Prostate gland (tissue), 2 donors: ENCODE measurements at regions not wholly inside any gene's neighbourhood (a gene's known extent, or its start where the extent isn't known, plus 50 kb on each side); places are given as distances from the start of the nearest gene placed in this dataset.

Source experiments
- POLR2A ChIP-seq: fragments of 450-650 bp; IDR thresholded peaks from one replicate; pipeline ENCODE4 v1.6.1; 2016; ENCODE audit warnings: antibody characterized with exemption, mild to moderate bottlenecking
- TF ChIP-seq, protein P1 (sequence below), 4 experiments: fragments of 200-600 bp in 2 of 4; fragments of 450-650 bp in 2 of 4; sonication (generic) in 2 of 4; IDR thresholded peaks; 1 replicate in 3 of 4; 2 replicates in 1 of 4; pipeline ENCODE4 v1.5.1; 2016 to 2019; ENCODE audit warnings: antibody characterized with exemption in 4 of 4, mild to moderate bottlenecking in 2 of 4, moderate library complexity in 2 of 4

GRCh38 chr16:9251026-9251425 lies 159.6 kb downstream of the HAPSTR1 start:
- TF ChIP-seq, protein P1, sequence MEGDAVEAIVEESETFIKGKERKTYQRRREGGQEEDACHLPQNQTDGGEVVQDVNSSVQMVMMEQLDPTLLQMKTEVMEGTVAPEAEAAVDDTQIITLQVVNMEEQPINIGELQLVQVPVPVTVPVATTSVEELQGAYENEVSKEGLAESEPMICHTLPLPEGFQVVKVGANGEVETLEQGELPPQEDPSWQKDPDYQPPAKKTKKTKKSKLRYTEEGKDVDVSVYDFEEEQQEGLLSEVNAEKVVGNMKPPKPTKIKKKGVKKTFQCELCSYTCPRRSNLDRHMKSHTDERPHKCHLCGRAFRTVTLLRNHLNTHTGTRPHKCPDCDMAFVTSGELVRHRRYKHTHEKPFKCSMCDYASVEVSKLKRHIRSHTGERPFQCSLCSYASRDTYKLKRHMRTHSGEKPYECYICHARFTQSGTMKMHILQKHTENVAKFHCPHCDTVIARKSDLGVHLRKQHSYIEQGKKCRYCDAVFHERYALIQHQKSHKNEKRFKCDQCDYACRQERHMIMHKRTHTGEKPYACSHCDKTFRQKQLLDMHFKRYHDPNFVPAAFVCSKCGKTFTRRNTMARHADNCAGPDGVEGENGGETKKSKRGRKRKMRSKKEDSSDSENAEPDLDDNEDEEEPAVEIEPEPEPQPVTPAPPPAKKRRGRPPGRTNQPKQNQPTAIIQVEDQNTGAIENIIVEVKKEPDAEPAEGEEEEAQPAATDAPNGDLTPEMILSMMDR (IDR thresholded peaks at IDR 0.05) = no peak
- TF ChIP-seq POLR2A = no peak
